Glutamatergic neuron (in vitro differentiated cells): ENCODE measurements at regions not wholly inside any gene's neighbourhood (a gene's known extent, or its start where the extent isn't known, plus 50 kb on each side); places are given as distances from the start of the nearest gene placed in this dataset.

ENCODE experiments used
- DNase-seq: peaks from one replicate; pipeline ENCODE4 v3.0.0; 2022
- H3K27ac Mint-ChIP-seq: one replicate; pipeline ENCODE4 v1.8.0; 2020; ENCODE audit warnings: mild to moderate bottlenecking, mixed read lengths, inconsistent platforms; ENCODE audit not compliant: unreplicated experiment
- H3K27me3 Mint-ChIP-seq: one replicate; pipeline ENCODE4 v1.8.0; 2020; ENCODE audit warnings: mild to moderate bottlenecking, moderate library complexity, mixed read lengths, inconsistent platforms; ENCODE audit not compliant: unreplicated experiment
- H3K36me3 Mint-ChIP-seq: one replicate; pipeline ENCODE4 v1.8.0; 2020; ENCODE audit warnings: mild to moderate bottlenecking, mixed read lengths, inconsistent platforms; ENCODE audit not compliant: unreplicated experiment
- H3K4me1 Mint-ChIP-seq: one replicate; pipeline ENCODE4 v1.8.0; 2020; ENCODE audit warnings: mild to moderate bottlenecking, low read depth, mixed read lengths, inconsistent platforms; ENCODE audit not compliant: unreplicated experiment
- H3K4me3 Mint-ChIP-seq: one replicate; pipeline ENCODE4 v1.8.0; 2020; ENCODE audit warnings: mild to moderate bottlenecking, mixed read lengths, inconsistent platforms; ENCODE audit not compliant: unreplicated experiment
- H3K9me3 Mint-ChIP-seq: one replicate; pipeline ENCODE4 v1.8.0; 2020; ENCODE audit warnings: mild to moderate bottlenecking, moderate library complexity, mixed read lengths, inconsistent platforms; ENCODE audit not compliant: unreplicated experiment
- TF ChIP-seq, protein P1 (sequence below): fragments of 200-600 bp; sonication (generic); IDR thresholded peaks from one replicate; pipeline ENCODE4 v1.5.0; 2021; ENCODE audit not compliant: partially characterized antibody, unreplicated experiment

DNA sequence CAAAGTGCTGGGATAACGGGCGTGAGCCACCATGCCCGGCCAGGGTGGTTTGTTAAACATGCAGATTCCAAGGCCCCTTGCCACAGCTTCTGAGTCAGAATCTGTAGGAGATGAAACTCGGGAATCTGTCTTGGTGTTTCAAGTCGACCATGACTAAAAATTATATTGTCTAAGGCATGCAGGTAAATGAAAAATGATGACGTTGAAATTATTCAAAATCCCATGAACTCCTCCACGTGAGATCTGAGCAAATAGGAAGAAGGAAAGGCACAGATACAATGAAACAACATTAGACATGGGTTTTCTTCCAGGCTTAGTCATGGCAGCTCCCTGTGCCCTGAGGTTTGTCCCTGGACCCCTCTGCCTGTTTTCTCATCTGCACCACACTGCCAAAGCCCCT, 172.0 kb upstream of the CMC1 start:
- Mint-ChIP-seq H3K27me3 (no peaks in the 10 kb centered on the region), H3K27ac (no peak overlapping the region), H3K4me3 (no peak overlapping the region), H3K36me3 (no peaks in the 10 kb centered on the region), H3K4me1 (no peaks in the 10 kb centered on the region), H3K9me3 (no peaks in the 10 kb centered on the region)
- no peak for DNase-seq
- TF ChIP-seq, protein P1, sequence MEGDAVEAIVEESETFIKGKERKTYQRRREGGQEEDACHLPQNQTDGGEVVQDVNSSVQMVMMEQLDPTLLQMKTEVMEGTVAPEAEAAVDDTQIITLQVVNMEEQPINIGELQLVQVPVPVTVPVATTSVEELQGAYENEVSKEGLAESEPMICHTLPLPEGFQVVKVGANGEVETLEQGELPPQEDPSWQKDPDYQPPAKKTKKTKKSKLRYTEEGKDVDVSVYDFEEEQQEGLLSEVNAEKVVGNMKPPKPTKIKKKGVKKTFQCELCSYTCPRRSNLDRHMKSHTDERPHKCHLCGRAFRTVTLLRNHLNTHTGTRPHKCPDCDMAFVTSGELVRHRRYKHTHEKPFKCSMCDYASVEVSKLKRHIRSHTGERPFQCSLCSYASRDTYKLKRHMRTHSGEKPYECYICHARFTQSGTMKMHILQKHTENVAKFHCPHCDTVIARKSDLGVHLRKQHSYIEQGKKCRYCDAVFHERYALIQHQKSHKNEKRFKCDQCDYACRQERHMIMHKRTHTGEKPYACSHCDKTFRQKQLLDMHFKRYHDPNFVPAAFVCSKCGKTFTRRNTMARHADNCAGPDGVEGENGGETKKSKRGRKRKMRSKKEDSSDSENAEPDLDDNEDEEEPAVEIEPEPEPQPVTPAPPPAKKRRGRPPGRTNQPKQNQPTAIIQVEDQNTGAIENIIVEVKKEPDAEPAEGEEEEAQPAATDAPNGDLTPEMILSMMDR = no peak

DNA sequence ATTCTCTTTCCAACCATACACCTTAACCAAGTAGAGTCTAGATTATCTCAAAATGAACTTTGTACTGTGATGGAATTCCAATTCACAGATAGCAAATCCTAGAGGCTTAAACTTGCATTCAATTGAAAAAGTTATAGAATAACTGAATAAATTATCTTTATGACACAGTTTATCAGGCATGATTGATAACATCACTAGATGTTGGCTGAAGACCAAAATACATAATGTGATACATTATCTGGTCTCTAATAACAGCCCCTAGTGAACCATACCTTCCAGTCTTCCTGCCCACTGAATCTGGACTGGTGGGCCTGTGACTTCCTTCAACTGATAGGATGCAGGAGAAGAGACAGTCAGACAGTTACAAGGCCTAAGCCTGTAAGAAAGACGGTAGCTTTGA, 165.2 kb upstream of the CMC1 start:
- H3K36me3 Mint-ChIP-seq = no peaks in the 10 kb centered on the region
- H3K9me3 Mint-ChIP-seq = no peaks in the 10 kb centered on the region
- H3K27ac Mint-ChIP-seq = no peak overlapping the region
- no peaks in the 10 kb centered on the region for H3K4me1 Mint-ChIP-seq
- TF ChIP-seq, protein P1 = no peak
- H3K27me3 Mint-ChIP-seq = no peaks in the 10 kb centered on the region
- H3K4me3 Mint-ChIP-seq = no peak overlapping the region
- no peak for DNase-seq

DNA sequence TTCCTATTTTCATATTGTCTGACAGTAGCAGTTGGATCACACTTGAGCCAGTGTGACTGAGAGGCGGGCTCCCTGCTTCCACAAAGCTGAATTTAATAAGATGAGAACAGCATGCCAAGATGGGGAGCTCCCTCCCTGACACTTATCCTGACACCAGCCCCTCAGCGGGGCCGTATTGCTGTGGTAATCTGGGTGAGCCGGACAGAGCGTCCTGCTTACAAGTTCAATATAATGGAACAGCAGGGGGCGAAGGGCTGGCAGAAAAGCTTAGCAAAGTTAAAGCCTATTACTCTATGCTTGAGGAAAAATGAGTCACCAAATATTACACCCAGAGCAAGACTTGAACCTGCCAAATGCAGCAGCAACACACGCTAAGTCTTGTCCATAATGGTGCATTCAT, 163.8 kb upstream of the CMC1 start:
- no peaks in the 10 kb centered on the region for H3K4me1 Mint-ChIP-seq
- TF ChIP-seq, protein P1 = no peak
- H3K9me3 Mint-ChIP-seq = no peaks in the 10 kb centered on the region
- no peak for DNase-seq
- H3K36me3 Mint-ChIP-seq = no peaks in the 10 kb centered on the region
- no peaks in the 10 kb centered on the region for H3K27me3 Mint-ChIP-seq
- H3K4me3 Mint-ChIP-seq = no peak overlapping the region
- no peak overlapping the region for H3K27ac Mint-ChIP-seq

DNA sequence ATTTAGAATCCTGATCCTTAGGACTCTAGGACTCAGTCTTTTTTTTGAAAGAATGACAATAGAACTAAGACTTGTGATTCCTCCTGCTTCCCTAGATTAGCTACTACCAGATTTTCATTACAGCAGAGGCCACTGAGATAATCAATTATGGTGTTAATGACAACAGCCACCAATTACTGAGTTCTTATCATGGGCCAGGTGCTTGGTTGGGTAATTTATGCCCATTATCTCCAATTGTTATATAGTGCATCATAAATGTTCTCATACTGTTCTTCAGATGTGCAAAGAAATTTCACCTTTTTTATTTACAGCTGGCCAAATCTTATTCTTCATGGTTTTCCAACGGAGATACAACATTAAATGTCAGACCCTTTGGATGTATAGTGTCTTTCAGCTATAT, 162.9 kb upstream of the CMC1 start:
- Mint-ChIP-seq H3K4me1 (no peaks in the 10 kb centered on the region), H3K27ac (no peak overlapping the region), H3K36me3 (no peaks in the 10 kb centered on the region), H3K4me3 (no peak overlapping the region), H3K27me3 (no peaks in the 10 kb centered on the region), H3K9me3 (no peaks in the 10 kb centered on the region)
- no peak for DNase-seq
- TF ChIP-seq, protein P1 = no peak

DNA sequence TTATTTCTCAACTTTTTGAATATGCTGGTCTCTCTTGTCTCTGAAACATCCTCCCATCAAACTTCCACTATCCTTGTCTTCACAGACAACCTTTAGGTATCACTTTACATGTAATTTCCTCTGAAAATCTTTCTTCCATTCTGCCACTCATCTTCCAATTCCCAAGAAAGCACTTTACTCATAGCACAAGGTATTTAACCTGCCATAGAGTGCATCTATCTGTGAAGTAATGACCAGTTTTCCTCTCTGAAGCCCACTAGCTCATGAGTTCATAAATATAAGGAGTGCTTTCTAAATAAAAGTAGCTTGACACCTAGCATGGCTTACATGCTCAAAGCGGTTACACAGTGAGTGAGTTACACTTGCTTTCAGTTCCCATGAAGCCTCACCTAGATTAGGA, 160.7 kb upstream of the CMC1 start:
- TF ChIP-seq, protein P1 = no peak
- Mint-ChIP-seq H3K4me1 (no peaks in the 10 kb centered on the region), H3K27me3 (no peaks in the 10 kb centered on the region), H3K27ac (no peak overlapping the region), H3K9me3 (no peaks in the 10 kb centered on the region), H3K36me3 (no peaks in the 10 kb centered on the region), H3K4me3 (no peak overlapping the region)
- no peak for DNase-seq
